ENCODE measurements at regions not wholly inside any gene's neighbourhood (a gene's known extent, or its start where the extent isn't known, plus 50 kb on each side); places are given as distances from the start of the nearest gene placed in this dataset.

DNA sequence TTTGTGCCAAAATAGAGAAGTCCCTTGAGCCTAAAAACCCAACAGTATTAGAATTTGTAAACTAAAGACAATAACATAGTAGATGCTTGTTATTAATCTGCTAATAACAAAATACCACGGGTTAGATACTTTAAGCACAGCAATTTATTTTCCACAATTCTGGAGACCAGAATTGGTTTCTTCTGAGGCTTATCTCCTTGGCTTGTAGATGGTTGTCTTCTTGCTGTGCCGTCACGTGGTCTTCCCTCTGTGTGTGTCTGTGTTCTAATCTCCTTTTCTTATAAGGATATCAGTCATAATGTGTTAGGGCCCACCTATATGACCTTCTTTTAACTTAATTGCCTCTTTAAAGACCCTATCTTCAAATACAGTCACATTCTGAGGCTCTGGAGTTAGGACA is 260.1 kb downstream of the CYRIA start:
- H3K36me3 ChIP-seq (ENCODE audit: low read depth, missing control alignments), result no peaks in the 10 kb centered on the region
- TF ChIP-seq POLR2A (IDR thresholded peaks at IDR 0.05), result no peak
- TF ChIP-seq, protein P1, sequence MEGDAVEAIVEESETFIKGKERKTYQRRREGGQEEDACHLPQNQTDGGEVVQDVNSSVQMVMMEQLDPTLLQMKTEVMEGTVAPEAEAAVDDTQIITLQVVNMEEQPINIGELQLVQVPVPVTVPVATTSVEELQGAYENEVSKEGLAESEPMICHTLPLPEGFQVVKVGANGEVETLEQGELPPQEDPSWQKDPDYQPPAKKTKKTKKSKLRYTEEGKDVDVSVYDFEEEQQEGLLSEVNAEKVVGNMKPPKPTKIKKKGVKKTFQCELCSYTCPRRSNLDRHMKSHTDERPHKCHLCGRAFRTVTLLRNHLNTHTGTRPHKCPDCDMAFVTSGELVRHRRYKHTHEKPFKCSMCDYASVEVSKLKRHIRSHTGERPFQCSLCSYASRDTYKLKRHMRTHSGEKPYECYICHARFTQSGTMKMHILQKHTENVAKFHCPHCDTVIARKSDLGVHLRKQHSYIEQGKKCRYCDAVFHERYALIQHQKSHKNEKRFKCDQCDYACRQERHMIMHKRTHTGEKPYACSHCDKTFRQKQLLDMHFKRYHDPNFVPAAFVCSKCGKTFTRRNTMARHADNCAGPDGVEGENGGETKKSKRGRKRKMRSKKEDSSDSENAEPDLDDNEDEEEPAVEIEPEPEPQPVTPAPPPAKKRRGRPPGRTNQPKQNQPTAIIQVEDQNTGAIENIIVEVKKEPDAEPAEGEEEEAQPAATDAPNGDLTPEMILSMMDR (IDR thresholded peaks at IDR 0.05), result no peak
- no peak for DNase-seq
- WGBS, 2 donors, result 87 to 89% methylated on average over 3 of the region's 3 CpGs
- no peak overlapping the region for H3K27ac ChIP-seq
- no peaks in the 10 kb centered on the region for H3K27me3 ChIP-seq
- no peak overlapping the region for H3K4me3 ChIP-seq
- H3K9me3 ChIP-seq, result no peaks in the 10 kb centered on the region
- no peaks in the 10 kb centered on the region for H3K4me1 ChIP-seq
- intact Hi-C loops (cut with DNase I; ENCODE audit: low total_unique reads), result no loop called here

DNA sequence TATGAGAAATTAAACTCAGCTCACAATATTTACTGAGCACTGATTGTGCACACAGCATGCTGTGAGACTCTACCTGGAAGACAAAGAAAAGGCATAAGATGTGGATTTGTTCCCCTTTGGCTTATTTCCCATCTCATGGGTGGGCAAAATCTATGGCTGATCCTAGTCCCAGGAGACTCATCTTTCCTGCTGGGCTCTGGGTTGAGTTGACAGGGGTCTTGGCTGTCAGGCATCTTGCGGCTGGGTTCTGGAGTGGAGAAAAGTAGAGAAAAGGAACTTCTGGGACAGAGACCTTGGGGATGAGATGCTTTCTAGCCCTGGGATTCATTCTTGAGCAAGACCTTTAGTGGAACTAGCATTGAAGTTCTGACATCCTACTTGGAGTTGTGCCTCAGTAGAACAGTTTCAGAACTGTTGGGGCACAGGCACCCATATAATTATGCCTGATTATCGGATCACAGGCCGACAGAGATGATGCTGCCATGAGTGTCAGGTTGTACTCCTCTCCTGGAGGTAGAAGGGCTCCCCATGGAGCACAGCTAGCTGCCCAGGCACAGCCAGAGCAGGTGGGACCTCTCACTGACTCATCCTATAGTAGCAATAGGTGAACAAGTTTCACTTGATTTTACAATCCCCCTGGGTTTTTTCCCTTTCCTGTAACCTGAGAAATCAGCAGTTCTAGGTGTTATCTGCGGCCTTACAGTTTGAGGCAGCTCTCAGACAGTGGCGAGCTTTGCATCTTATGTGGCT is 260.9 kb downstream of the CYRIA start:
- Histone ChIP-seq H3K4me3 (no peak overlapping the region), H3K27me3 (no peaks in the 10 kb centered on the region), H3K27ac (no peak overlapping the region), H3K9me3 (no peaks in the 10 kb centered on the region), H3K4me1 (no peaks in the 10 kb centered on the region), H3K36me3 (ENCODE audit: low read depth, missing control alignments) (no peaks in the 10 kb centered on the region)
- WGBS, 2 donors, result 90 to 94% methylated on average over 5 of the region's 5 CpGs
- no peak for TF ChIP-seq POLR2A (IDR thresholded peaks at IDR 0.05)
- TF ChIP-seq, protein P1 (IDR thresholded peaks at IDR 0.05), result no peak
- no peak for DNase-seq
- intact Hi-C loops (cut with DNase I; ENCODE audit: low total_unique reads), result no loop called here

DNA sequence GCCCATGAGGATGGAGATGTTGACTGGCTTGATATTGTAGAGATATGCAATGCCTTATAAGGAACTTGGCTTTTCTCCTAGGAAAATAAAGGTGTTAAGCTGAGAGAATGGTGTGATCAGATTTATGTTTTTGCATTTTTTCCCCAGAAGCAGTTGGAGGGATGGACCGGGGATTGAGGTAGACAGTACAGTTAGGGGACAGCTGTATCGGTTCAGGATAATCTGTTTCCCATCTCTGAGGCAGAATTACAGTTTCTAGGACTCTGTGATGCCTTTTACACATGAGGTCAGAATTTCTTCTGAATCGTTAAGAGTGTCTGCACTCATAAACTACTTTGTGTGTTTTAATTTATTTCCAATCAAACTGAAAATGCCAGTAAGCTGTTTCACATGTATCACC is 261.5 kb downstream of the CYRIA start:
- no peaks in the 10 kb centered on the region for H3K9me3 ChIP-seq
- H3K4me1 ChIP-seq, result no peaks in the 10 kb centered on the region
- H3K27me3 ChIP-seq, result no peaks in the 10 kb centered on the region
- TF ChIP-seq, protein P1 (IDR thresholded peaks at IDR 0.05), result no peak
- TF ChIP-seq POLR2A (IDR thresholded peaks at IDR 0.05), result no peak
- H3K36me3 ChIP-seq (ENCODE audit: low read depth, missing control alignments), result no peaks in the 10 kb centered on the region
- no peak overlapping the region for H3K4me3 ChIP-seq
- no peak overlapping the region for H3K27ac ChIP-seq
- WGBS, 2 donors, result 80 to 88% methylated on average over 3 of the region's 3 CpGs
- intact Hi-C loops (cut with DNase I; ENCODE audit: low total_unique reads), result no loop called here
- DNase-seq, result no peak

DNA sequence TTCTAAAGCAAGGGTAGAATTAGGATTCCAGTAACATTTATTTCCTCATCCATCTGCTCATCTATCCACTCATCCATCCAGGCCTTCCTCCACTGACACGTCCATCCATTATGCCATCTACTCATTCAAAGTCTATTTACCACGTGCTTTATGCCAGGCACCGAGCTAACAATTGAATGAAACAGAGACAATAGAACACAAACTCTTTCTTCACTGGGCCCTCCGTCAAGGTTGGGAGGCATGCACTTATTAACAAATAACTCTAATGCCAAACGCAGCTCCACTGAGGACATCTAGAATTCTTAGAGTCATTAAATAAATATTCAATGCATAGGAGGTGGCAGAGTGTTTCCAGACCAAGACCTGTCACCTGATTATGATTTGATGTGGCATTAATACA is 262.7 kb downstream of the CYRIA start:
- H3K9me3 ChIP-seq, result no peaks in the 10 kb centered on the region
- no peaks in the 10 kb centered on the region for H3K36me3 ChIP-seq (ENCODE audit: low read depth, missing control alignments)
- intact Hi-C loops (cut with DNase I; ENCODE audit: low total_unique reads), result no loop called here
- no peaks in the 10 kb centered on the region for H3K4me1 ChIP-seq
- 84 to 86% methylated on average over 5 of the region's 5 CpGs for WGBS, 2 donors
- no peak for TF ChIP-seq POLR2A (IDR thresholded peaks at IDR 0.05)
- TF ChIP-seq, protein P1 (IDR thresholded peaks at IDR 0.05), result no peak
- no peak for DNase-seq
- H3K27ac ChIP-seq, result no peak overlapping the region
- no peak overlapping the region for H3K4me3 ChIP-seq
- no peaks in the 10 kb centered on the region for H3K27me3 ChIP-seq

DNA sequence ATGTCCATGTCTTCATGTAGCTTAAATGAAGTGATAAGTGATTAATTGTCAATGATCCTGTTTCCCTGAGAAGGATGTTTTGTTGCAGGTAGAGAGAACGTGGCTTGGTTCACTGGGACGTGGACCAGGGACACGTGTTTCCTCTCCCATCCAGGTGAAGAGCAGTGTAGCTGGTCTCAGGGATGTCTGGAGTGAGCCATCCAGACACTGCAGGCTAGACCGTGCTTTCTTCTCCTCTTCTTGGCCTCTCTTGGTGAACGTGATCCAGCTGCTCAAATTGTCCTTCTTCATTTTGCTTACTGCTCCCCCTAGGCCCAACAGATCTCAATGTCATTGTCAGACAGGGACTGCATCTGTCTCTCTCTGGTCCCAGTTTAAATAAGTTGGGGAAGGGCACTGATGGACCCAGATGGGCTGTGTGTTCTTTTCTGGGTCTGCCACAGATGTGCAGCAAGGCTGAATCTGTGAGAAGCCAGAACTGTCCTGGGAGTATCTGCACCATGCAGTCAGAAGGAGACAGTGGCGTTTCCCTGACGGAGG is 263.8 kb downstream of the CYRIA start:
- TF ChIP-seq, protein P1 (IDR thresholded peaks at IDR 0.05), result no peak
- TF ChIP-seq POLR2A (IDR thresholded peaks at IDR 0.05), result no peak
- intact Hi-C loops (cut with DNase I; ENCODE audit: low total_unique reads), result no loop called here
- WGBS, 2 donors, result 75 to 81% methylated on average over 7 of the region's 7 CpGs
- Histone ChIP-seq H3K36me3 (ENCODE audit: low read depth, missing control alignments) (no peaks in the 10 kb centered on the region), H3K9me3 (no peaks in the 10 kb centered on the region), H3K4me1 (no peaks in the 10 kb centered on the region), H3K27ac (no peak overlapping the region), H3K4me3 (no peak overlapping the region), H3K27me3 (no peaks in the 10 kb centered on the region)
- DNase-seq, result no peak
